GM12872 (cell line): ENCODE measurements at regions not wholly inside any gene's neighbourhood (a gene's known extent, or its start where the extent isn't known, plus 50 kb on each side); places are given as distances from the start of the nearest gene placed in this dataset.
A peak's percentile ranks its signal among the peaks of the same experiment; 100 is the strongest.

ENCODE experiments used
- TF ChIP-seq, protein P1 (sequence below): IDR thresholded peaks from 3 replicates; pipeline ENCODE4 v1.5.1; 2011; ENCODE audit warnings: low read depth, mild to moderate bottlenecking, low read length, moderate library complexity; ENCODE audit not compliant: insufficient read depth

DNA sequence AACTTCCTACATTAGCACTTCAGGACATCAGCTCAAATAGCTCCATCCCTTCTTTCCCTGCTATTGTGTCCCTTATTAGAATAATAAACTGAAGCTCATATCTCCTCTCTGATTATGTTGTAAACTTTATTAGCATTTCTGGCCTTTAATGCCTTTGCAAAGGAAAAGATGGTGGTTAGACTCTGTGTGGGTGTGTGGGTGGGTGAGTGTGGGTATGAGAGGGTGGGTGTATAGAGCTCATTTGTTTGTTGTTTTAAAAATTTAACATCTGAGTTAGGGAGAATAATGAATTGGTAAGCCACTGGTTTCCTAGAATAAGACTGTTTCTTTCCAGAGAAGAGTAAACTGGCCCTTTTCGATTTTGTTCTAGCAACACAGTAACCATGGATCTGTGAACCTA is 70.6 kb upstream of the L3MBTL3 start:
- TF ChIP-seq, protein P1, sequence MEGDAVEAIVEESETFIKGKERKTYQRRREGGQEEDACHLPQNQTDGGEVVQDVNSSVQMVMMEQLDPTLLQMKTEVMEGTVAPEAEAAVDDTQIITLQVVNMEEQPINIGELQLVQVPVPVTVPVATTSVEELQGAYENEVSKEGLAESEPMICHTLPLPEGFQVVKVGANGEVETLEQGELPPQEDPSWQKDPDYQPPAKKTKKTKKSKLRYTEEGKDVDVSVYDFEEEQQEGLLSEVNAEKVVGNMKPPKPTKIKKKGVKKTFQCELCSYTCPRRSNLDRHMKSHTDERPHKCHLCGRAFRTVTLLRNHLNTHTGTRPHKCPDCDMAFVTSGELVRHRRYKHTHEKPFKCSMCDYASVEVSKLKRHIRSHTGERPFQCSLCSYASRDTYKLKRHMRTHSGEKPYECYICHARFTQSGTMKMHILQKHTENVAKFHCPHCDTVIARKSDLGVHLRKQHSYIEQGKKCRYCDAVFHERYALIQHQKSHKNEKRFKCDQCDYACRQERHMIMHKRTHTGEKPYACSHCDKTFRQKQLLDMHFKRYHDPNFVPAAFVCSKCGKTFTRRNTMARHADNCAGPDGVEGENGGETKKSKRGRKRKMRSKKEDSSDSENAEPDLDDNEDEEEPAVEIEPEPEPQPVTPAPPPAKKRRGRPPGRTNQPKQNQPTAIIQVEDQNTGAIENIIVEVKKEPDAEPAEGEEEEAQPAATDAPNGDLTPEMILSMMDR, result no peak

DNA sequence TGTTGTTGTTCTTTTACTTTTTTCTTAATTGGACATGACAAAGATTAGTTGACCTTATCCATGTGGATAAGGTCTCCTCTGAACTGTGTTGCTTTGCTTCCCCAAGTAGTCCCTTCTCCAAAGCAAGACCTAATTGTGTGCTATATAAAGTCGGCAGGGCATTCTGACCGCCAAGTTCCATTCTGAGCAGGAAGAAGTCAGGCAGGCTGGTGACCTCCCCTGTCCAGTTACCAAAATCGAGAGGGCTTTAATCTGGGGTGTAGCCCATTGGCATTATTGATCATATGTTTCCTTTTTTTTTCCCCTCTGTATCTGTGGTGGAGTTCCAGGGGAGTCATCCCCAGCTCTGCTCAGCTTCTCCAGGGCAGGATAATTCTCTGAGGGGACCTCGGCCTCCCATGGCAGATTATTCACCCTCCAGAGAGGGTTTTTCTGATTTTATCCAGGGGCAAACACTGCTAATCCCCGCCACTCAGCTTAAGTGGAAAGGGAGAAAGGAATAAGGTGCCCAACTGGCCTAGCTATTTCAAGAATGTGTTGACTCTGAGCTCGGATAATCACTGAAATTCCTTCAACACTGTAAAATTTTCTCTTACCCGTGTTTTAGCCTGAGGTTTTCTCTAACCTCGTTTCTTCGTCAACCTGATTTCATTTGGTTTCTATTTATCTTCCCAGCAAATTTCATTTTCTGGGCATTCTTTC is 71.8 kb upstream of the L3MBTL3 start:
- TF ChIP-seq, protein P1, result no peak

- TF ChIP-seq, protein P1, result no peak
Observed at GRCh38 chr6:129943637-129944271, 74.6 kb upstream of the L3MBTL3 start.

DNA sequence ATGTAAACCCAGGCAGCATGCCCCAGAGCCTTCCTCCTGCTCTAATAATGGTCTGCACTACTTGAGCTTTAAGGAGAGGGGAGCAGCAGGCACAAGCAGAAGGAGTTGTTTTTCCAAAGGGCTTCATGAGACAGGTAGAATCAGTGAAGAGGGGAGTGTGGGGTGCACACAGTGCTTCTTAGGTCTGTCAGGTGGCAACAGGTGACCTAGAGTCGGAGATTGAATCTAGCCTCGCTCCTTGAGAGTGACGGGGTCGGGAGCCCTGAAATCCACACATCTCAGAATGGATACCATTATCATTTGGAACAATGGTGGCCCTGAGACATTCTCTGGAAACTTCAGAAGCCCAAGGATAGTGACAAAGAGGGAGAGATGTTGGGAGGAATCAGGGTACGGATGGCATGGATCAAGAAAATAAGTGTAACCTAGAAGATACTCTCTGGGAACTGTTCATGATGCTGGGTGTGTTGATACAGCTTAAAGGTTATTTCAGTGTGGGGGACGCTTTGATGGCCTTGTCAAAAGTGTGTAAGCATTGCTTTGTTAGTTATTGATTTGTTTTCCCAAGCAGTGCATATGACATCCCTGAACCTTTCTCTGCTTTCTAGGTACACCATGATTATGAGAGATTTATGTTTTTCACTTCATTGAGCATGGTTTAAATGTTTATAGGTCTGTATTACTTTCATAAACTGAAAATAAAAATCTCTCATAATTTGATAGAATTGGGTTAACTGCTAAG is 77.8 kb upstream of the L3MBTL3 start:
- TF ChIP-seq, protein P1, result no peak

DNA sequence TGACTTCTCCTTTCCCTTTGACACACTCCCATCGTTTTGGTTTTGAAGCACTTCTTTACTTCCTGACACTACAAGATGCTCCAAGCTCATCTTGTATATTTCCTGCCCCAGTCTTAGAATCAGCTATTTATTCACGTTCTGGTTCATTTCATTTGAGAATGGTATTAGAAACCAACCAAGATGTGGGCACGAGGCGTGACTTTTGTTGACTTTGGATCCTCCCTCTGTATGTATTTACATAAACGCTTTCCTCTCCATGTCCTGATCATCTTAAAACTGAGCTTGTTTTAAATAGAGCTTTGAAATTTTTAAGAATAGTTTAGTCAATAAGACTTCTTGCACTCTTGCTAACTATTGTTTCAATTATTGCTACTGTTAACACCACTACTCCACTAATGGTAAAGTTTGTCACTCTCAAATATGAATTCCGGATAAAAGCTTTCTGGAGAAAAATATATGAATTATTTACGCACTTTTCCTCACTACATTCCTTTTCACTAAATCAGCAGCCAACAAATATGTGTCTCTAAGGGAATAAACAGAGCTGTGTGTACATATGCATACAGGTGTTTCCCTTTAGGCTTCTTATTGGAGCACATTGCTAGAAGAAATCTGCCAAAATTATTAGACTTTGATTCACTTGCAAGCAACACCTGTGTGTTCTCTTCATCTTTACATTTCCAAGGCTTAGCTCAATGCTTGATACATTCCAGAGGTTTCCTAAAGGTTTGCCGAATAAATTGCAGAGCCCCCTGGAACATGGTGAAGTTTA is 77.3 kb upstream of the TMEM244 start:
- TF ChIP-seq, protein P1, result no peak

DNA sequence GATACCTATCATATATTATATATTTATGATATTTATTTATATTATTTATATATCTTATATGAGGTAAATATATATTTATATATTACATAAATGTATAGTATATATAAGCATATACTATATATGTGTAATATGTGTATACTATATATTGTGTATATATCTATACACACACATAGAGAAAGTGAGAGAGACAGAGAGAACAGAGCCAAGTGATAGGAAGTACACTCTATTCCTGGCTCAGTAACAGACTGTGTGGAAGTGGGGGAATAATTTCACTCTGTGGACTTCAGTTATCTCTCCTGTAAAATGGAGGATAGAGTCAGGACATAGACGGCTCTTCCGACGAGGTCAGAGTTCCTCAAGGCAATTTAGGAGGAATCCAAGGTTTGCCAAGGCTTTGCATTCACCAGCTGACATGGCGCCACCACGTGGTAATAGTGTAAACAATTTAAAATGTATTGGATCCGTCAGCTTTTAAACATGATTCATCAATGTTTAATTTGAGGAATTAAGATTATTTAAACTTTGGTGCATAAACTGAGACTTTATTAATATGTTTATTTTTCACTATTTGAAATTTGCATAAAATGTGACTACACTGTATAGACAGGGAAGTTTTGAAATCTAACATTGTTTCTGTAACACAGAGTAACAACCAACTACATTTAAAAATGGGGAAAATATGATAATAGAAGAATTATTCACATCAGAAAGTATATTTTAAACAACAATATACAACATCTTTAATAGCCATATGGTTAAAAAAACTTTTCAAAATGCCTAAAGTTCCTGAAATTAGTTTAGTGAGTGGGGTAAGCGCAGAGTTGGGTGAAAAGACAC is 75.4 kb upstream of the TMEM244 start:
- TF ChIP-seq, protein P1, result peak; percentile 62
